Glomerular visceral epithelial cell (primary cell): ENCODE measurements at regions not wholly inside any gene's neighbourhood (a gene's known extent, or its start where the extent isn't known, plus 50 kb on each side); places are given as distances from the start of the nearest gene placed in this dataset.

ENCODE experiments used
- DNase-seq: peaks from one replicate; pipeline ENCODE4 v3.0.0-alpha.2; 2016; ENCODE audit errors: extremely low spot score

DNA sequence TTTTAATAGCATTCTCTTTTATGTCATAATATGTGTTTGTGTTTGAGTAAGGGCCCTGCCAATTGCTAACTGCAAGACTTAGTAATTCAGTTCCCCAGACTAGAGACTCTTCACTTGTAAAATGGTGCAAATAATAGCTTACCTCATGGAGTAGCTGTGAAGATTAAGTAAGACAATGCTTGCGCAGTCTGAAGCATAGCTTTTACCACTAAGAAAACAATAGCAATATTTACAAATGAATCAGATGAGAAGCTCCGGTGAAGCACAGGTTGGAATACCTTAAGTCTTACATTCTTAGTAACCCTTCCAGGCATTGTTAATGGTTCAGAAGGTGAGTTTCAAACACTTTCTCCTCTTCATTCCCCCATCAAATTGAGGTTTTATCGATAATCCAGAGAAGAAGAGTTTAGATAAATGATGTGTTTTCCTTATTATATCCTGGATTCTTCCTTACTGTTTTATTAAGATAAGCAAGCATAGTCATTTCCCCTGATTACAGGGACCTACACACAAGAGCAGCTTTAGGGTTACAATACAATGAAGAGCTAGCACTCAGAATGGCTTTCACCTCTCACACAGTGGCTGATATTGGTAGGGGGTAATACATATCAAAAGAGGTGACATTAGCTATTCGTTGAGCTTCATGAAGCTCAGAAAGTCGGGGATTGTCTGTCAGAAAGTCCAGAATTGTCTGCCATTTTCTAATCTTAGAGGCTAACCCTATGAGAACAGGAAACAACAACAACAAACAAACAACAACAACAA lies 96.4 kb upstream of the EDIL3 start:
- no peak for DNase-seq

DNA sequence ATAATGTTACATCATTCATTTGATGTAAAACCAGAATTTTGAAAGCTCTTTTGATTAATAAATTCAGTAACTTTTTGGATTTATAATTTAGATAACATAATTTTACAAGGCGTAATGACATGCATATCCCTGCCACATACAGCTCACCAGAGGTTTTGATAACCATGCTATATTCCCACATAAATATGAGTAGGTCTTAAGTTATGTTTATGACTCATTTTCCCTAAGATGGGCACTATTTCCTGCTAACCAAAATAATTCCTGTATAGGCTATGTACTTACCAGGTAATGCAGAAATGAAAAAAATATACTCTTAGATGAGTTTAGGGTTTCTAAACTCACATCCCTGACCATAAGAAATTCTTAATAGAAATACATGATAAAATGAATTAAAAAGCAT lies 93.9 kb upstream of the EDIL3 start:
- DNase-seq, result peak; percentile 6

DNA sequence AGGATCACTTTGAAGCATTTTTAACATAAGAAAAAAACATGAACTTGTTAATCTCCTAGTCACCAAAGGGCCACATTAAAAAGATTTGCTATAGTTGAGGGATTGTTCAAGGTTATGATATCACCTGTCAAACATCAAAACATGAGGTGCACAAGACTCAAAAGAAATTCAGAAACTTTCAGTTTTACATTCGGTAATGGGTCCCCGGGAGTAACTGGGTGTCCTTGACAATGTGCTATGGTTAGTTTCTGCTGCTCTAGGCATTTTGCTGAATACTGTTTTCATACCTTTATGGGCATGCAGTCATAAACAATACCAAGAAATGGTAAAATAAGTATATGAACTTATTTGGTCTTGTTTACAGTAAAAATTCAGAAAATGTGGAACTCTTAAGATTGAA lies 92.8 kb upstream of the EDIL3 start:
- no peak for DNase-seq

DNA sequence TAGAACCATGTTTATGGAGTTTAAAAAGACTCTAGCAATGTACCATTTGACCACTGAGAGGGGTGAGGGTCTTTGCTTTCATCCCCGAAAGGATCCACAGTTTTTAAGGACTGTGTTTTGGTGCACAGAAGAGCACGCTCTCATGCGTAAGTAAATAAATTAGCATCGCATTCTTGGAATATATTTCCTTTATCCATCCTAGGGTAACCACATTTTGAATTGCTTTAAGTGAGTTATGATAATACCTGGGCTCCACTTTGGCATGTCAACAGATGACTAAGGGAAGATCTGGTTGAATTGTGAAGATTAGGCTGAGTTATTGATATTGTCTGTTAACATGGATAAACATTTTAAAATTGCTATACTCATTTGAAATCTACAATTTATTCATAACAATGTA lies 89.4 kb upstream of the EDIL3 start:
- no peak for DNase-seq

DNA sequence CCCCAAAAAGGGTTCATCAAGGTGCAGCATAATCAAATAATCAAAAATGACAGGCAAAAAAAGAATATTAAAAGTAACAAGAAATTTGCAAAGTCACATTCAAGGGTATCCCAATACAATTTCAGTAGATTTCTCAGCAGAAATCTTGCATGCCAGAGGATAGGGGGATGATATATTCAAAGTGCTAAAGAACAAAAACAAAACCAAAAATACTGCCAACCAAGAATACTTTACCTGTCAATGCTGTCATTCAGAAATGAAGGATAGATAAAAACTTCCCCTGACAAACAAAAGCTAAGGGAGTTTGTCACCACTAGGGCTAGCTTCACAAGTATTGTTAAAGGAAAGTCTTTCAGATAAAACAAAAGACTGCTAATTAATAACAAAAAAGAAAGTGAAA lies 68.7 kb upstream of the EDIL3 start:
- no peak for DNase-seq

DNA sequence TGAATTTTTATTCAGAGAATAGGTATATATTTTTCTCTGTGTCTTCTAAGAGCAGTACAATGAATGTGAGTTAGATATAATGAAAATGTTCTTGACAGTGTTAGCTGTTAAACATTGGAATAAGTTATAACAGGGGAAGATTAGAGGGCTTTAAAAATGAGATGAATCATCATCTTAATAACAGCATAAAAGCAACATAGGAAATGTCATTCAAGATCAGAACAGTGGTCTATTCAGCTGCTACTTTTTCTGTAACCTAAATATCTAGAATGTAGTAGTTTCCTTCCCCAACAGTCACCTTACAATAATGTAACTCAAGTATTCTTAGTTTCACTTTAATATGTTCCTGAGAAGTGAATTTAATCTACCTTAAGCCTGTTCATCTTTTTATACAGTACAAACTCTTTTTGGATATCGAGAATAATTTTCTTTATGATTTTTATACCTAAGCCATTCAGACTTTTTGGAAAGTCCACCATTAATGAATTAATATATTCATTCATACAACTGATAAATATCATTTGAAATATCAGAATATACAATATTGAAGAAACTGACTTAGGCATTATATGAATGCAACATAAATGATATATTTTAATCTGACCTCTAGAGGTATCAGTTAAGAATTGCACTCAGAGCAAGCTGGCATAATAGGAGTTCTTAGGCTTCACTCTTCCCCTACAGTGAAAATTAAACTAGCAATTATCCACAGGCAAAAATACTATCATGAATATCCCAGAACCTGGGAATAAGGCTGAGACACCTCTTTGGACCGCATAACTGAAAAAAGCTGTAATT lies 66.1 kb upstream of the EDIL3 start:
- no peak for DNase-seq

DNA sequence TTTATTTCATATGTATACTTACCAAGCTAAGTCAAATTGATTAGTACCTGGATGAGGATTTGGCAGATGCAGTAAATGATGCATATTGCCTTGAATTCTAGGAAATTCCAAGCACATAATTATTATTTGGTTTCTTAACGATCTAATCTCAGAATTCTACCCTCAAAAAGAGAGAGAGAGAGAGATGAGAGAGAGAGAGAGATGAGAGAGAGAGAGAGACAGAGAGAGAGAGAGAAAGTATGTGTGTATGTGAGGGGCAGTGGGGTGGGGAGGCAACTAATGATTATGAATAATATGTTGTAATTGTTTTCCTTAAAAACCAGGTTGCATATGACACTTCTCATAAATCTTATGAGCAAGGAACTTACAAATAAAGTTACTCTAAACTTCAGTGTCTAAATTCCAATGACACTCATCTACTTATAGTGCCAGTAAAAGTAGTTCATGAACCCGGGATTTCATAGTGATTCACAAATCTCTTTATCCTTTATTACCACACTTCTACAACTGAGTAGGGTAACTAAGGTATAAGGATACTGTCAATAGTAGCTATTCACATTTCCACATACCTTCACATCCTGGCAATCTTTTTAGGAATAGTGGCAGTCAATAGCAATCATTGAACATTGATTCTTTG lies 60.5 kb upstream of the EDIL3 start:
- no peak for DNase-seq

DNA sequence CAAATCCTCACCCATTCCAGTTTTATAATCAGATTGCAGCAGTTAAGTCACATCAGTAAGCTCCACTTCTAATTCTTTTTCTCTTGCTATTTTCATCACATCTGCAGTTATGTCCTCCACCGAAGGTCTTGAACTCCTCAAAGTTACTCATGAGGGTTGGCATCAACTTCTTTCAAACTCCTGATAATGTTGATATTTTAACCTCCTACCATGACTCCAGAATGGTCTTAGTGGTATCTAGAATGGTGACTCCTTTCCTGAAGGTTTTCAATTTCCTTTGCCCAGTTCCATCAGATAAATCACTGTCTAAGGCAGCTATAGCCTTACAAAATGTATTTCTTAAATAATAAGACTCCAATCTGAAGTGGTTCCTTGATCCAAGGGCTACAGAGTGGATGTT lies 53.8 kb upstream of the EDIL3 start:
- DNase-seq, result no peak

DNA sequence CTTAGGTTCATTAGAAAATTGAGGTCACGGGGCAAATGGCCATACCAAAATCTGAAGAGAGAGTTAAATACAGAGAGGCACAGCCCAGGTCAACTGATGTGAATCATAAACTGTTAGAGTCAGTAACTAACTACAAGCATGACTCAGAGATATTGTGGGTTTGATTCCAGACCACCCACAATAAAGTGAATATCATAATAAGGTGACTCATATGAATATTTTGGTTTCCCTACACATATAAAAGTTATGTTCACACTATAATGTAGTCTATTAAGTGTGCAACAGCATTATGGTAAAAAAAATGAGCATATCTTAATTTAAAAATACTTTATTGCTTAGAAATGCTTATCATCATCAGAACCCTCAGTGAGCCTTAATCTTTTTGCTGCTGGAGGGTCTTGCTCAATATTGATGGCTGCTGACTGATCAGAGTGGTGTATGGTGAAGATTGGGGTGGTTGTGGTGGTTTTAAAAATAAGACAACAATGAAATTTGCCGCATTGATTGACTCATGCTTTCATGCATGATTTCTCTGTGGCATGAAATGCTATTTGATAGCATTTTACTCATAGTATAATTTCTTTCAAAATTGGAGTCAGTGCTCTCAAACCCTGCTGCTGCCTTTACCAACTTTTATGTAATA lies 53.1 kb upstream of the EDIL3 start:
- DNase-seq, result peak; percentile 88

DNA sequence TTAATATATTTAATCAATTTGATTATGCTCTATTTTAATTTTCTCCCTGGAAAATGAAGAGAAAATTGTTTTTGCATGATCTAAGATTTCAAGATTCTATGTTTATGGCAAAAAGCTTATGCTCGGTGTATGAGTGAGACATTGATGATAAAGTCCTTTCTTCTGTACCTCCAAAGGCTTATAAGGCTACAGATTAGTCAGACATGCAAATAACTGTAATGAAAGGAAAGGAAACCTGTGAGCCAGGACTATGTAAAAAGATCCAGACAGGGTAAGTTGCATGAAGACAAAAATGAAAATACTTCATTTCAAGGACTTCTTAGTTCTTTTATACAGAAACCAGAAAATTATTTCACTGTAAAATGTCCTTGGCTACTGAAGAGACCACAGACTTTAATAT lies 52.2 kb upstream of the EDIL3 start:
- peak; percentile 32 for DNase-seq

DNA sequence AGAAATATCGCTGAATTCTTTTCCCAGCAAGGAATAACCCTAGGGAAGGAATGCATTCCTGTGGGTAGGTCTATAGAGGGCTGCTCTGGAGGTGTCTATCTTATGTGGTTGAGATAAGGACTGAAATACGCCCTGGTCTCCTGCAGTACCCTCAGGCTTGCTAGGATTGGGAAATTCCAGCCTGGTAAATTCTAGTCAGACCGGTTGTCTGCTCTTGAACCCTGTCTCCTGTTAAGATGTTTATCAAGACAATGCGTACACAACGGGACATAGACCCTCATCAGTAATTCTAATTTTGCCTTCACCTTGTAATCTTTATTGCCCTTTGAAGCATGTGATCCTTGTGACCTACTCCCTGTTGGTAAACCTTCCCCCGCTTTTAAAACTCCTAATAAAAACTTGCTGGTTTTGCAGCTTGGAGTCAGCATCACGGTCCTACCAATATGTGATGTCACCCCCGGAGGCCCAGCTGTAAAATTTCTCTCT lies 51.2 kb upstream of the EDIL3 start:
- peak; percentile 71 for DNase-seq
